Fibroblast of skin of back (primary cell): ENCODE measurements at regions not wholly inside any gene's neighbourhood (a gene's known extent, or its start where the extent isn't known, plus 50 kb on each side); places are given as distances from the start of the nearest gene placed in this dataset.

Source experiments
- DNase-seq: peaks from one replicate; pipeline ENCODE4 v3.0.0-alpha.2; 2013

GRCh38 chr12:85683051-85683450 lies 153.2 kb downstream of the RASSF9 start:
- no peak for DNase-seq

DNA sequence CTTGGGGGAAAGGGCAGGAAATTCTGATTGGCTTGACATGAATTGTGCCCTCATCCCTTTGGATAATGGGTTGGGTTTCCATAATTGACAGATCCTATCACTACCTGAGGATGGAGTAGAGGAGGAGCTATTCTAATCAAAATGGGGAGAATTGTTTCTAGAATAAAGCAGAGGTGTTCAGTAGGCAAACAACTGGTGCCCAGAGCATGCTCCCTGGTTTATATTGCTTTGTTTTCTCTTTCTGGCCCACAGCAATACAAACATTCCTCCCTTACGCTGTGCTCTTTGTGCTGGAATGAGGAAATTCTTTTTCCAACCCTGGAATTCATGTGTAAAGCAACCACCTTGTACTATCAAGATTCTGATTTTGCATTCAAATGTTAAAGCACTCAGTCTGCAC lies 147.4 kb downstream of the RASSF9 start:
- DNase-seq: peak; percentile 7

- DNase-seq: no peak
Observed at GRCh38 chr12:85690146-85690545, 146.1 kb downstream of the RASSF9 start.

GRCh38 chr12:85693093-85693665 lies 143.0 kb downstream of the RASSF9 start:
- no peak for DNase-seq

DNA sequence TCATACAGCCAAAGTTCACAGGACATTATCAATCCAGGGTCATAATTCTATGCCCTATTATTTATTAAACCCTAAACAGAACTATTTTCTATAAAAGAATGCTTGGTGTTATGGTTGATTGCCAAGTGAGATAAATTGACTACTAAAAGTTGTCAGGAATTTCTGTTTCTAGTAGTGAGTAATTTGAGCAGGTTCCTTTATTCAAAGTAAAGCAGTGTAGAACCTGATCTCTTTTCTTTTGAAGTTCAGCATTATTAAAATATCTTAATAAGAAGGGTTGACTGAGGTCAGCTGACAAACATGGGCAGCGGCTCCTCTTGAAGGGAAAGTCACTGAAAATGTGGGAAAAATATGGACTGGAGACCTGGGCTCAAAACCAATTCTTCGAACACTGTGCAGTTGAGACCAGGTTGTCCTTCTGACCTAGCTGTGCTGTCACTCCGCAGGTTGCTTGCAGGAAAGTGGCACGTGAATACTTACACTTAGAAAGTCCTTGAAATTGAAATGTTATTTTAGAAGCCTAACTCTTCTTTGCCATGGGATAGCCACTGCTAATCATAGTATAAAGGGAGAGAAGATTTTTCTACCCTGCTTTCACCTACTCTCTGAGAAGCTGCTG lies 141.0 kb downstream of the RASSF9 start:
- DNase-seq: no peak

GRCh38 chr12:85697003-85697402 lies 139.2 kb downstream of the RASSF9 start:
- DNase-seq: no peak

DNA sequence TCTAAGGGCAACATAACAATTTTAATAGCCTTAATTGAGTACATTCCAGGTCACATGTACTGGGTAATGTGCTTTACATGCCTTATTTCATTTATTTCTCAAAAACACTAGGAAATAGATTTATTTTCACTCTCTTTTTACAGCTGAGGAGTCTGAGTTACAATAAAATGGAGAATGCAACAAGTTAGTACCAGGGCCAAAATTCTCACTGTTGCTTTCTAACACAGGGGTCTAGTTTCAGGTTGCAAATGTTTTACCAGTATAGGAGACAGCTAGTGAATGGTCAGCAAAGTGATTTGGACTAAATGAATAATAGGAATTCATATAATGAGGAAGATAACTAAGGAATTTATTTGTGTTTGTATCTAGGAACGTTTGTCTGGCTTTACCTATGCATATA lies 137.3 kb downstream of the RASSF9 start:
- DNase-seq: no peak

DNA sequence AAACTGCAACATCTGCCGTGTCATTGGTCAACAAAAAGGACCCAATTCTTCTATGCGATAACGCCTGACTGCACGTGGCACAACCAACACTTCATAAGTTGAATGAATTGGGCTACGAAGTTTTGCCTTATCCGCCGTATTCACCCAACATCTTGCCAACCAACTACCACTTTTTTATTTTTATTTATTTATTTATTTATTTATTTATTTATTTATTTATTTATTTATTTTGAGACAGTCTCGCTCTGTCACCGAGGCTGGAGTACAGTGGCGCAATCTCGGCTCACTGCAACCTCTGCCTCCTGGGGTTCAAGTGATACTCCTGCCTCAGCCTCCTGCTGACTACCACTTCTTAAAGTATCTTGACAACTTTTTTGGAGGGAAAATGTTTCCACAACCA lies 127.4 kb downstream of the RASSF9 start:
- DNase-seq: no peak

DNA sequence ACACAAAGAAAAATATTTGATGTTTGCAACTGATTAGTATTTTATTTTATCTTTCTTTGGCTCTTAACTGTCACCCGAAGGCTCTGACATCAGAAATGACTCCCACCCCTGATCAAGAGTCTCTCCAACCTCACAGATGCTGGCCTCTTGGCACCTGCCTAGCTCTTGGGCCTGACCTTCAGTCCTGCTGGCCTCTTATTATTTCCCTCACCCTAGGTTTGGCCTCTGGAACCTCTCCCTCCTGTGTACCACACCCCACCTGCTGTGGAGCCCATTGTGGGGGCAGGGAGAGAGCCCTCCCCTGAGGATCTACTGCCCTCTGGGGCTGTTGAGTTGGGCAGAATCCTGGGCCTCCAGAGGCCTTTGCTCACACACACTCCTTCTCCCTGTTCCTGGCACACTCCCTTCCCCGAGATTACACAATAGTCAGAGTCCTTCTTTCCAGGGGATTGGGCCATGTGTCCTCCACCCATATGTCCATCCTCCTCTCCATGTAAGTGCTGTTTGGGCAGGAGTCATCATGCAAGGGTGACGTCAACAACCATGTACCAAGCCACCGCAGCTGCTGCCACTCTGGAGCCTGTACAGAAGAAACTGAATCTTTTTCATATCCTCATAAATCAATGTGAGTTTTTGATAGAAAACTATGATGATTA lies 124.3 kb downstream of the RASSF9 start:
- DNase-seq: no peak

DNA sequence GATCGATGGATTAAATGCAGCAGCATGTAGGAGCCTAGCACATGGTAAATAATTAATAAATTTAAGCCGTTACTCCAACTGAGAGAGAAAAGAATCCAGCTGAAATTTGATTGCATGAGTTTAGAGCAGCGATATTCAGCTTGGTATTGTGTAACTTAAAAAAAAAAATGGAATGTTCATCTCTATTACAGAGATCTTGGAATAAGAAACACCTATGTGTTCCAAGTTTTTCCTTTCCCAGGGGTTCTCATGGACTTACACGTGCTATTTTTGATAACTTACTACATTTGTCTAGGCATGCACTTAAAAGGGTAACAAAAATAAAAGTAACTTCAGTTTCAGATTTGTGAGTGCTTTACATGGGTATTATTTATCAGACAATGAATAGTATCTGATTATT lies 122.8 kb downstream of the RASSF9 start:
- DNase-seq: no peak

GRCh38 chr12:85714425-85714824 lies 121.8 kb downstream of the RASSF9 start:
- DNase-seq: no peak

DNA sequence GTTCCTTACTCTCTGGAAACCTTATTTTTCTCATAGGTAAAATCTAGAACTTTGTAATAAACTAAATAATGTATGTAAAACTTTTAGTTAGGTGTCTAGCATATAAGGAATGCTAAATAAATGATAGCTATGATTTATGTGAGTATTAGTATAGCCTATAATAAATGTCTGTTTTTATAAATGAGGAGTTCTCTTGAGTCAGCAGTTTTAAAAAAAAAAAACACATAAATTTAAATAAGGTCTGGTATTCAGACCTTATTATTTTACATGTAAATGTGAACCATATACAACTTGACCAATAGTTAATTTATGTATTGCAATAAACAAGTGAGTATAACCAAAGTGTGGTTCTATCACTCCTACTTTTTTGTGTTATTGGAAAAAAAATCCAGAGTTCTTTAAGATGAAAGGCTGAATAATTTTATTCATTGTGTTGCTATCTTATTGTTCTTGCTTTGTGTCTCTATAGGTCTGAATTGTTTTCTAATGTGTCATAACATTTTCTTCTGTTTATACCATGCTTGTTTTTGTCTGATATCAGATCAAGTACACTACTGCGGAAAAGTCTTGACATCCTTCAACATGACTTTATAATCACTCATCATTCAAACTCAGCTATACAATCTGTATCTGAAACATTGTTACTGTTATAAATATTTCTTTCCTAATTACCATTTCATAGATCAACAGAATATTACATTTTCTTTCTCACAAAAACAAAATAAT lies 115.7 kb downstream of the RASSF9 start:
- no peak for DNase-seq

- peak; percentile 17 for DNase-seq
Observed at GRCh38 chr12:85725991-85726390, 110.2 kb downstream of the RASSF9 start.

DNA sequence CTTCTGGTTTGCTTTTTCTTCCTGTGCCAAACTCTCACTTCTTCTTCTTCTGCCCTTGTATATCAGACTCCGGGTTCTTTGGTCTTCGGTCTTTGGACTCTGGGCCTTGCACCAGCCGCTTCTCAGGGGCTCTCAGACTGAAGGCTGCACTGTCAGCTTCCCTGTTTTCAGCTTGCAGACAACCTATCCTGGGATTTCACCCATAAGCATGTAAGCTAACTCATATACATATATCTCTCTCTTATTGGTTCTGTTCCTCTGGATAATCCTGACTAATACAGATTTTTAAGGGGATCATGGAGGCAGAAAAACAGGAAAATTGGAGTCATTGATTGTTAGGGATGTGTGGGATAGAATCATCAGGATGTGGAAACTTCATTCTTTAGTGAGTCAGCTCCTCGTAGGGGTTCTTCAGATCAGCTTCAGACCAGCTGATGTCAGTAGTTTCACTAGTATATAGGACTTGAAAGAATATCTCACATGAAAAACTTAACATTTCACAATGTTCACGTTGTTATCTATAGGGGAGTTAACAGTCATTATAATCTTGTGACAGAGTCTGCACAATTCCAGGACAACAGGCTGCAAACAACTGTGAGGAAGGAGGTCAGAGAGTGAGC lies 102.9 kb downstream of the RASSF9 start:
- DNase-seq: peak; percentile 59

- peak; percentile 55 for DNase-seq
Observed at GRCh38 chr12:85733984-85734383, 102.2 kb downstream of the RASSF9 start.

DNA sequence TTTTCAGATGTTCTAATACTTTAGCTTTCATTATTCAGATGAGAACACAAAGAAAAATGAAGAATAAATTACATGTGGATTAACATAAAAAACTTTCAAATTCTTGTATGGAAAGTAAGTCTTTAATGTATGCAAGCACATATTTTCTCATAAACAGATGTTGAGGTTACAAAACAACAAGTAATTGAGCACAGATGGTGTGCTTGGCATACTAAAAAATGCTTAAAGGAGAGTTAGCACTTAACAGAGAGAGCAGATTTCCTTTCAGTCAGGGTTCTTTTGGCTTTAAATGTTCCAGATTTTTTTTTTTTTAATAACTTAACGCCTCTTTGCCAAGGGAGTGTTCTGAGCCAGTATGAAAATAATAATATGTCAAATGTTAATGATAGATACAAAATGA lies 96.0 kb downstream of the RASSF9 start:
- no peak for DNase-seq

DNA sequence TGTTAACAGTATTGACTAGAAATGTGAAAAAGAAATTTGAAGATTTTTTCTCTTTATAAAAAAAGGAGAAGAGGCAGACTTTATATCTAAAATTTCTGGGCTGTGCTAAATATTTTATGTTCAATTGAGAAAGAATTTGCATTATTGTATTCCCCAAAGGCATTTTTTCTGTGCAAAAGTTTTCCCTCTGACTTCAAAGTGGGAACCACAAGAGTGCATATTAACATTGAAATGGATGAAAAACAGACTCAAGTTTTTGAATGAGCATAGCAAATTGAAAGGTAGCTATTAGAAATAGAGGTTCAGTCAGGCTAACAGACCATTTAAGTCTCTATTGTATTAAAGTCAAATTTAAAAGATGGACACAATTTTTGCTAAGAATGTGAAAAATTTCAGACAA lies 95.2 kb downstream of the RASSF9 start:
- no peak for DNase-seq

DNA sequence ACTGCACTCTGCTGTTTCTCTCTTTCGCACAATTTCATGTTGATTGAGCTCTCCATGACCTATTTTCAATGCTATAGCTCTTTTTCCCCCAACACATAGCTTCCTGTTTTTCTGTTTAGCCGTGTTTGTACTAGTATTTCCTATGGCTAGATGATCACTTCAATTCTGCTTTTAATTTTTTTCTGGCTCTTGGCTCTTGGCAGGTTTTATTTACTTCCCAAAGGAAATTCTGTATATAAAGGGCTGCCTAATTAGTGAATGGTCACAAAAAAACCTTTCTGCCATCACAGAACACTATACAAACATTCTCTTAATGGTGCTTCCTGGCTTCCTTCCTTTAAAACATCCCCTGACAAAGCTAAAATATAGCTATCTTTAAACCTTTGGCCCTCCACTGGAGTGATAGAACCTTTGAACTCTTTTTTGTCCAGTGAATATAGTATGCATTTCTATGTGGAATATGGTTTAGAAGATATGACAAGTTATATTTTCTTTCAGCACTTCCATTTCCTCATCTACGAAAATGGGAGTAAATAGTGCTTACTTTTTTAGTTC lies 88.2 kb downstream of the RASSF9 start:
- no peak for DNase-seq
